Panc1 (cell line): ENCODE measurements at regions not wholly inside any gene's neighbourhood (a gene's known extent, or its start where the extent isn't known, plus 50 kb on each side); places are given as distances from the start of the nearest gene placed in this dataset.

ENCODE experiments used
- ATAC-seq: fragments of 200-7000 bp; cut with Tn5 transposase; 2 replicates; pipeline ENCODE4 v1.9.1; 2020; ENCODE audit warnings: mild to moderate bottlenecking, moderate library complexity
- BruUV-seq: library from RNA; stranded (reverse); fragments of 400-500 nt; replicated peaks from 2 replicates; lab custom pipeline; 2021; lab: Mats Ljungman, UMichigan
- CTCF ChIA-PET: fragments of 300-600 bp; sonication (Branson Sonifier 250); formaldehyde crosslinking; loops from one replicate; lab custom pipeline; 2022; ENCODE audit warnings: antibody characterized with exemption; lab: Charles Lee
- POLR2A ChIA-PET: fragments of 300-600 bp; sonication (Branson Sonifier 250); formaldehyde crosslinking; loops from one replicate; lab custom pipeline; 2022; ENCODE audit warnings: antibody characterized with exemption; lab: Charles Lee
- DNase-seq: peaks from one replicate; pipeline ENCODE4 v3.0.0-alpha.2; 2010; ENCODE audit warnings: low read depth, low spot score
- H3K27ac ChIP-seq: 2 replicates; pipeline ENCODE4 v1.5.1; 2011; ENCODE audit warnings: mild to moderate bottlenecking, low read length, inconsistent platforms
- H3K27me3 ChIP-seq: fragments of 200-500 bp; sonication (Bioruptor generic); 2 replicates; pipeline ENCODE4 v1.6.0; 2014; ENCODE audit warnings: low read length, inconsistent platforms; ENCODE audit not compliant: control insufficient read depth, insufficient read depth
- H3K36me3 ChIP-seq: fragments of 200-500 bp; sonication (Bioruptor generic); 2 replicates; pipeline ENCODE4 v1.5.1; 2014; ENCODE audit warnings: inconsistent platforms, mild to moderate bottlenecking, low read length, moderate library complexity; ENCODE audit not compliant: control insufficient read depth, insufficient read depth
- H3K4me1 ChIP-seq: 2 replicates; pipeline ENCODE4 v1.5.1; 2011; ENCODE audit warnings: inconsistent platforms, mild to moderate bottlenecking, low read length, moderate library complexity; ENCODE audit not compliant: control insufficient read depth, insufficient read depth
- H3K4me3 ChIP-seq, 2 experiments: 2 replicates each; pipeline ENCODE4 v1.5.1; 2011 to 2012; ENCODE audit warnings: low read depth in 2 of 2, low read length in 2 of 2, mild to moderate bottlenecking in 2 of 2, inconsistent platforms in 1 of 2, moderate library complexity in 1 of 2
- H3K9me3 ChIP-seq: fragments of 200-500 bp; sonication (Bioruptor generic); 2 replicates; pipeline ENCODE4 v1.5.1; 2014; ENCODE audit warnings: low read depth, mild to moderate bottlenecking, inconsistent platforms, low read length, moderate library complexity; ENCODE audit not compliant: control insufficient read depth, insufficient read depth
- CTCF ChIP-seq: fragments of 450-650 bp; IDR thresholded peaks from 2 replicates; pipeline ENCODE4 v1.5.1; 2017; ENCODE audit warnings: mild to moderate bottlenecking
- POLR2AphosphoS5 ChIP-seq: IDR thresholded peaks from 2 replicates; pipeline ENCODE4 v1.6.1; 2012; ENCODE audit warnings: mild to moderate bottlenecking, low read depth, low read length, moderate library complexity
- REST ChIP-seq, 2 experiments: IDR thresholded peaks; 2 replicates each; pipeline ENCODE4 v1.6.1; 2011 to 2012; ENCODE audit warnings: low read depth in 2 of 2, control low read depth in 1 of 2, low read length in 1 of 2, mild to moderate bottlenecking in 1 of 2, moderate library complexity in 1 of 2; ENCODE audit not compliant: insufficient read depth in 1 of 2
- SIN3A ChIP-seq: IDR thresholded peaks from 2 replicates; pipeline ENCODE4 v1.6.1; 2012; ENCODE audit warnings: low read depth, mild to moderate bottlenecking, low read length, moderate library complexity, borderline replicate concordance; ENCODE audit not compliant: insufficient read depth
- TCF7L2 ChIP-seq: IDR thresholded peaks from 2 replicates; pipeline ENCODE4 v1.6.1; 2011; ENCODE audit warnings: mild to moderate bottlenecking, low read depth, low read length, inconsistent platforms
- in situ Hi-C: cut with HindIII; loops from 2 replicates; pipeline ENCODE4 v1.10.0; 2016; ENCODE audit warnings: low sequenced_read_pairs, low pct_unique_long_range_greater_than_20kb
- intact Hi-C: fragments of 100-400 bp; cut with micrococcal nuclease; formaldehyde crosslinking; loops from one replicate; pipeline ENCODE4 v1.10.0; 2022; ENCODE audit not compliant: unreplicated experiment

DNA sequence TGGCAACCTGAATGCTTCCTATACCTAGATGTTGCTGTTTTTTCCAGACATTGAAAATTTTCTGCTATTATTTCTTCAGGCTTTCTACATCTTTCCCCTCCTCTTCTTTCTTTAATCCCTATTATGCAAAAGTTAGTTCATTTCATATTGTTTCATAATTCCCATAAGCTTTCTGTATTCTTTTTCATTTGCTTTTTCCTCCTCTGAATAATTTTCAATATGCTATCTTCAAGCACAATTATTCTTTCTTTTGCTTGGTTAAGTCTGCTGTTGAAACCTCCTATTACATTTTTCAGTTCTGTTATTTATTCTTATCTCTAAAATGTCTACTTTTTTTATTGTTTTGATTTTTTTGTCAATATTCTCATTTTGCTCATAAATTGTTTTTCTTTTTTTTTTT, 947.1 kb upstream of the MIR17HG start:
- H3K4me1 ChIP-seq = no peaks in the 10 kb centered on the region
- POLR2A ChIA-PET = no interaction called here
- in situ Hi-C loops (no loop called here), intact Hi-C loops (no loop called here)
- no peaks in the 10 kb centered on the region for H3K36me3 ChIP-seq
- no TSS peak for BruUV-seq
- no peak overlapping the region for H3K27ac ChIP-seq
- no peak for TF ChIP-seq REST (IDR thresholded peaks at IDR 0.05; ENCODE audit: insufficient read depth in 1 of 2, low read depth in 2 of 2, low read length in 1 of 2)
- no peak for TF ChIP-seq POLR2AphosphoS5
- no peak for TF ChIP-seq CTCF
- no peak for TF ChIP-seq SIN3A
- TF ChIP-seq TCF7L2 = no peak
- CTCF ChIA-PET = no interaction called here
- ATAC-seq = no peak
- DNase-seq = no peak
- no peak overlapping the region for H3K4me3 ChIP-seq
- no peaks in the 10 kb centered on the region for H3K27me3 ChIP-seq
- no peaks in the 10 kb centered on the region; the same call in 1 of the 2 replicates for H3K9me3 ChIP-seq

DNA sequence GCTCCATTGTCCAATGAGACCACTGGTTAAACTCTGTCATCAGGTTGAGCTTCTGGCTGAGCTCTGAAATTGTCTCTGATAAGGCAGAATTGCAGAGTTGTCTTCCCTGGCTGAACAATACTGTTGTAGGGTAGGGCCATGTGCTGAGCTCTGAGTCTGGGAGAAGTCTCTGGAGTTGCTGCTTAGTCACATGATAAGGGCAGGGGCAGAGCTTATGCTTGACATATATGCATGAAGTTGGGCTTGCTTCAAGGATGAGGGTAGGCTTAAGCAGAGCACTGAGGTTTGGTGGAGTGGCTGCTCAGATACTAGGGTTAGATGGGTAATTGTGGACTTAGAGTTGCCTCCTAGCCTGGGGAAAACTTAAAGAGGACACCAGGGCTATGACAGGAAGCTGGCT, 946.3 kb upstream of the MIR17HG start:
- no peak overlapping the region for H3K4me3 ChIP-seq
- H3K27me3 ChIP-seq = no peaks in the 10 kb centered on the region
- H3K36me3 ChIP-seq = no peaks in the 10 kb centered on the region
- no peak overlapping the region for H3K27ac ChIP-seq
- TF ChIP-seq CTCF = no peak
- TF ChIP-seq SIN3A = no peak
- no peak for TF ChIP-seq TCF7L2
- TF ChIP-seq POLR2AphosphoS5 = no peak
- no peak for TF ChIP-seq REST (IDR thresholded peaks at IDR 0.05; ENCODE audit: insufficient read depth in 1 of 2, low read depth in 2 of 2, low read length in 1 of 2)
- DNase-seq = no peak
- no peaks in the 10 kb centered on the region; the same call in 1 of the 2 replicates for H3K9me3 ChIP-seq
- H3K4me1 ChIP-seq = no peaks in the 10 kb centered on the region
- ChIA-PET POLR2A (no interaction called here), CTCF (no interaction called here)
- in situ Hi-C loops (no loop called here), intact Hi-C loops (no loop called here)
- BruUV-seq = no TSS peak
- no peak for ATAC-seq
